Right lobe of liver (tissue), 4 donors: ENCODE measurements at regions not wholly inside any gene's neighbourhood (a gene's known extent, or its start where the extent isn't known, plus 50 kb on each side); places are given as distances from the start of the nearest gene placed in this dataset.

Experiments
- POLR2A ChIP-seq: fragments of 450-650 bp; IDR thresholded peaks from one replicate; pipeline ENCODE4 v1.6.1; 2017; ENCODE audit warnings: antibody characterized with exemption, mild to moderate bottlenecking
- TF ChIP-seq, protein P1 (sequence below), 4 donors: fragments of 200-600 bp in 3 of 4; fragments of 450-650 bp in 1 of 4; IDR thresholded peaks; one replicate each; pipeline versions ENCODE4 v1.5.1 to v1.8.0; 2016 to 2022; ENCODE audit warnings: antibody characterized with exemption in 4 of 4, mild to moderate bottlenecking in 2 of 4
- donor health status: DM: no; HTN: no; CAD: no.
- donor health status: DM: no; HTN: no; CAD: no.
- donor health status: DM: no; HTN: yes; CAD: no.

- no peak for TF ChIP-seq POLR2A
- TF ChIP-seq, protein P1, sequence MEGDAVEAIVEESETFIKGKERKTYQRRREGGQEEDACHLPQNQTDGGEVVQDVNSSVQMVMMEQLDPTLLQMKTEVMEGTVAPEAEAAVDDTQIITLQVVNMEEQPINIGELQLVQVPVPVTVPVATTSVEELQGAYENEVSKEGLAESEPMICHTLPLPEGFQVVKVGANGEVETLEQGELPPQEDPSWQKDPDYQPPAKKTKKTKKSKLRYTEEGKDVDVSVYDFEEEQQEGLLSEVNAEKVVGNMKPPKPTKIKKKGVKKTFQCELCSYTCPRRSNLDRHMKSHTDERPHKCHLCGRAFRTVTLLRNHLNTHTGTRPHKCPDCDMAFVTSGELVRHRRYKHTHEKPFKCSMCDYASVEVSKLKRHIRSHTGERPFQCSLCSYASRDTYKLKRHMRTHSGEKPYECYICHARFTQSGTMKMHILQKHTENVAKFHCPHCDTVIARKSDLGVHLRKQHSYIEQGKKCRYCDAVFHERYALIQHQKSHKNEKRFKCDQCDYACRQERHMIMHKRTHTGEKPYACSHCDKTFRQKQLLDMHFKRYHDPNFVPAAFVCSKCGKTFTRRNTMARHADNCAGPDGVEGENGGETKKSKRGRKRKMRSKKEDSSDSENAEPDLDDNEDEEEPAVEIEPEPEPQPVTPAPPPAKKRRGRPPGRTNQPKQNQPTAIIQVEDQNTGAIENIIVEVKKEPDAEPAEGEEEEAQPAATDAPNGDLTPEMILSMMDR (IDR thresholded peaks at IDR 0.05) = no peak
Measured at GRCh38 chr2:134772493-134773169, 53.8 kb upstream of the TMEM163 start.
